PC-3 (cell line): ENCODE measurements at regions not wholly inside any gene's neighbourhood (a gene's known extent, or its start where the extent isn't known, plus 50 kb on each side); places are given as distances from the start of the nearest gene placed in this dataset.

Experiments used
- ATAC-seq: fragments of 200-7000 bp; cut with Tn5 transposase; 2 replicates; pipeline ENCODE4 v1.9.1; 2020; ENCODE audit warnings: mild to moderate bottlenecking, moderate library complexity
- BruUV-seq: library from RNA; stranded (reverse); fragments of 400-500 nt; replicated peaks from 2 replicates; lab custom pipeline; 2021; lab: Mats Ljungman, UMichigan
- CTCF ChIA-PET: fragments of 300-600 bp; sonication (Branson Sonifier 250); formaldehyde crosslinking; loops from one replicate; lab custom pipeline; 2022; ENCODE audit warnings: antibody characterized with exemption; lab: Charles Lee
- POLR2A ChIA-PET: fragments of 300-600 bp; sonication (Branson Sonifier 250); formaldehyde crosslinking; loops from one replicate; lab custom pipeline; 2022; ENCODE audit warnings: antibody characterized with exemption; ENCODE audit not compliant: unreplicated experiment; lab: Charles Lee
- DNase-seq: peaks from one replicate; pipeline ENCODE4 v3.0.0-alpha.2; 2015
- H2AFZ ChIP-seq: fragments of 300-600 bp; sonication (generic); 2 replicates; pipeline ENCODE4 v1.6.0; 2016; ENCODE audit warnings: antibody characterized with exemption, low read length
- H3F3A ChIP-seq: fragments of 300-600 bp; sonication (generic); one replicate; pipeline ENCODE4 v1.6.0; 2017; ENCODE audit warnings: antibody characterized with exemption, low read length, control low read depth, mild to moderate bottlenecking; ENCODE audit not compliant: unreplicated experiment
- H3K27ac ChIP-seq: fragments of 300-600 bp; sonication (generic); 2 replicates; pipeline ENCODE4 v1.5.1; 2016; ENCODE audit warnings: mild to moderate bottlenecking, low read length
- H3K27me3 ChIP-seq: fragments of 300-600 bp; sonication (generic); 2 replicates; pipeline ENCODE4 v1.6.1; 2016; ENCODE audit warnings: low read length, mixed read lengths
- H3K36me3 ChIP-seq: fragments of 300-600 bp; sonication (generic); 2 replicates; pipeline ENCODE4 v1.6.1; 2016; ENCODE audit warnings: low read depth, mixed run types, low read length, mixed read lengths
- H3K4me1 ChIP-seq: fragments of 300-600 bp; sonication (generic); 2 replicates; pipeline ENCODE4 v1.5.1; 2016; ENCODE audit warnings: low read length; ENCODE audit not compliant: insufficient read depth
- H3K4me2 ChIP-seq: fragments of 300-600 bp; sonication (generic); 2 replicates; pipeline ENCODE4 v1.6.0; 2016; ENCODE audit warnings: low read length
- H3K4me3 ChIP-seq: fragments of 300-600 bp; sonication (generic); 2 replicates; pipeline ENCODE4 v1.5.1; 2016; ENCODE audit warnings: mild to moderate bottlenecking, low read length, mixed read lengths
- H3K79me2 ChIP-seq: fragments of 300-600 bp; sonication (generic); 2 replicates; pipeline ENCODE4 v1.6.1; 2017; ENCODE audit warnings: low read length, mixed read lengths
- H3K9ac ChIP-seq: fragments of 300-600 bp; sonication (generic); 2 replicates; pipeline ENCODE4 v1.6.0; 2016; ENCODE audit warnings: mild to moderate bottlenecking, low read length
- H3K9me2 ChIP-seq: fragments of 300-600 bp; sonication (generic); replicated peaks from 2 replicates; pipeline ENCODE4 v1.6.1; 2016; ENCODE audit warnings: mixed run types, low read length, mixed read lengths
- H3K9me3 ChIP-seq: fragments of 300-600 bp; sonication (generic); 2 replicates; pipeline ENCODE4 v1.6.1; 2016; ENCODE audit warnings: low read length, mixed read lengths
- H4K20me1 ChIP-seq: fragments of 300-600 bp; sonication (generic); 2 replicates; pipeline ENCODE4 v1.6.1; 2016; ENCODE audit warnings: low read length, mixed read lengths
- EZH2 ChIP-seq: fragments of 300-600 bp; sonication (generic); IDR thresholded peaks from one replicate; pipeline ENCODE4 v1.6.1; 2017; ENCODE audit warnings: antibody characterized with exemption, mild to moderate bottlenecking, low read length; ENCODE audit not compliant: unreplicated experiment
- EZH2phosphoT487 ChIP-seq: fragments of 300-600 bp; sonication (generic); IDR thresholded peaks from 2 replicates; pipeline ENCODE4 v1.6.1; 2018; ENCODE audit warnings: mild to moderate bottlenecking, antibody characterized with exemption, low read length, borderline replicate concordance
- intact Hi-C: fragments of 100-400 bp; cut with micrococcal nuclease; formaldehyde crosslinking; loops from 2 replicates; pipeline ENCODE4 v1.9.0; 2023
- TF ChIP-seq, protein P1 (sequence below): fragments of 300-600 bp; sonication (generic); conservative IDR thresholded peaks from 2 replicates; pipeline ENCODE4 v1.5.1; 2017; ENCODE audit warnings: antibody characterized with exemption, low read depth, mild to moderate bottlenecking, low read length

GRCh38 chr1:189522441-189522840, 955.2 kb downstream of the BRINP3 start:
- Histone ChIP-seq H2AFZ (no peak overlapping the region), H3K36me3 (no peaks in the 10 kb centered on the region), H3K4me2 (no peak overlapping the region), H3K9ac (no peak overlapping the region), H3K79me2 (no peaks in the 10 kb centered on the region), H3K9me2 (no peaks in the 10 kb centered on the region), H3K4me3 (no peak overlapping the region), H3K4me1 (no peaks in the 10 kb centered on the region), H3K27me3 (no peaks in the 10 kb centered on the region), H4K20me1 (no peaks in the 10 kb centered on the region), H3K9me3 (no peaks in the 10 kb centered on the region), H3F3A (no peaks in the 10 kb centered on the region), H3K27ac (no peak overlapping the region)
- ATAC-seq (no peak), DNase-seq (no peak)
- ChIA-PET CTCF (no interaction called here), POLR2A (no interaction called here)
- BruUV-seq: no TSS peak
- intact Hi-C loops: no loop called here
- TF ChIP-seq EZH2 (no peak), EZH2phosphoT487 (no peak)
- TF ChIP-seq, protein P1, sequence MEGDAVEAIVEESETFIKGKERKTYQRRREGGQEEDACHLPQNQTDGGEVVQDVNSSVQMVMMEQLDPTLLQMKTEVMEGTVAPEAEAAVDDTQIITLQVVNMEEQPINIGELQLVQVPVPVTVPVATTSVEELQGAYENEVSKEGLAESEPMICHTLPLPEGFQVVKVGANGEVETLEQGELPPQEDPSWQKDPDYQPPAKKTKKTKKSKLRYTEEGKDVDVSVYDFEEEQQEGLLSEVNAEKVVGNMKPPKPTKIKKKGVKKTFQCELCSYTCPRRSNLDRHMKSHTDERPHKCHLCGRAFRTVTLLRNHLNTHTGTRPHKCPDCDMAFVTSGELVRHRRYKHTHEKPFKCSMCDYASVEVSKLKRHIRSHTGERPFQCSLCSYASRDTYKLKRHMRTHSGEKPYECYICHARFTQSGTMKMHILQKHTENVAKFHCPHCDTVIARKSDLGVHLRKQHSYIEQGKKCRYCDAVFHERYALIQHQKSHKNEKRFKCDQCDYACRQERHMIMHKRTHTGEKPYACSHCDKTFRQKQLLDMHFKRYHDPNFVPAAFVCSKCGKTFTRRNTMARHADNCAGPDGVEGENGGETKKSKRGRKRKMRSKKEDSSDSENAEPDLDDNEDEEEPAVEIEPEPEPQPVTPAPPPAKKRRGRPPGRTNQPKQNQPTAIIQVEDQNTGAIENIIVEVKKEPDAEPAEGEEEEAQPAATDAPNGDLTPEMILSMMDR: no peak

DNA sequence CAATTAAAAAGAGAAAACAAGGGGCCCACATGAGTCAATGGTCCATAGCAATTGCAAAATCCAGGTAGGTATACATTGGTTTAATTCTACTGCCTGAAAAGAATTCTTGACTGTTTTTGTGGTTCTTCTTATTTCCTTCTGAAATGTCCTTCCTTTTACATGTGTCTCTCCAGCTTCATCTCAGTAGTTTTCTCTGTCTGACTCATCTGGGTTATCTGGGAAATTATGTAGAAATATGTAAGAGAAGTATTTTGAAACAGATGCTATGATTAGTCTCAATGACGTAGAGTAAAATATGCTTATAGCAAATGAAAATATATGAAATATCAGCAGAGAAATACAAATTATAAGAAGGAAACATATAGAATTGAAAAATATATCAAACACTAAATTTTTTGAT, 953.2 kb downstream of the BRINP3 start:
- no peaks in the 10 kb centered on the region for H3K9me2 ChIP-seq
- no peak for ATAC-seq
- H3K4me3 ChIP-seq: no peak overlapping the region
- BruUV-seq: no TSS peak
- H3K36me3 ChIP-seq: no peaks in the 10 kb centered on the region
- no peaks in the 10 kb centered on the region for H3F3A ChIP-seq
- no peaks in the 10 kb centered on the region for H3K79me2 ChIP-seq
- no peaks in the 10 kb centered on the region for H3K27me3 ChIP-seq
- no peaks in the 10 kb centered on the region for H4K20me1 ChIP-seq
- no peak overlapping the region for H3K9ac ChIP-seq
- H3K4me1 ChIP-seq: no peaks in the 10 kb centered on the region
- no peak overlapping the region for H2AFZ ChIP-seq
- H3K9me3 ChIP-seq: no peaks in the 10 kb centered on the region
- TF ChIP-seq, protein P1: no peak
- TF ChIP-seq EZH2phosphoT487: no peak
- H3K4me2 ChIP-seq: no peak overlapping the region
- POLR2A ChIA-PET: no interaction called here
- no peak overlapping the region for H3K27ac ChIP-seq
- intact Hi-C loops: no loop called here
- CTCF ChIA-PET: no interaction called here
- no peak for DNase-seq

DNA sequence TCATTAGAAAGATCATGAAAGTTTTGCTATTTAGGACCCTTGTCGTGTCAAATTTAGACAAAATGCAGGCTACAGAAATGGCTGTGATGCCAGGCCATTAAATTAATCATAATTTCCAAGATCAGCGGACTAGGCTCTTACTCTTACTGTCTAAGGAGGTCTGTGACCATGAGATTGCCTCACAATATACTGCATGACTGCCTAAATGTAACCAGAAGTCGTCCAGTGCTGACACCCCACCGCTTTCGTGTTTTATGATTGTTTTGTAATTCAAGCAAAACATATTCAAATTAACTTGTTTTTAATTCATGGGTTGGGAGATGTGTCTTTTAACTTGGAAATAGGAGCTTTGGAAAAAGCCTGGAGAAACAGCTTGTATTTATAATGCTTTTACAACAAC, 947.5 kb downstream of the BRINP3 start:
- no TSS peak for BruUV-seq
- ChIA-PET CTCF (no interaction called here), POLR2A (no interaction called here)
- no peak for TF ChIP-seq EZH2phosphoT487
- TF ChIP-seq, protein P1: no peak
- TF ChIP-seq EZH2: no peak
- Histone ChIP-seq H3F3A (no peaks in the 10 kb centered on the region), H3K9ac (no peak overlapping the region), H2AFZ (no peak overlapping the region), H3K4me3 (no peak overlapping the region), H4K20me1 (no peaks in the 10 kb centered on the region), H3K9me3 (no peaks in the 10 kb centered on the region), H3K27me3 (no peaks in the 10 kb centered on the region), H3K79me2 (no peaks in the 10 kb centered on the region), H3K9me2 (no peaks in the 10 kb centered on the region), H3K27ac (no peak overlapping the region), H3K4me1 (no peaks in the 10 kb centered on the region), H3K4me2 (no peak overlapping the region), H3K36me3 (no peaks in the 10 kb centered on the region)
- intact Hi-C loops: no loop called here
- ATAC-seq (no peak), DNase-seq (no peak)
